GM13977 (cell line): ENCODE measurements at regions not wholly inside any gene's neighbourhood (a gene's known extent, or its start where the extent isn't known, plus 50 kb on each side); places are given as distances from the start of the nearest gene placed in this dataset.
"Not testable (repeated sequence)": the region's sequence is repeated elsewhere in the genome, so short reads cannot be mapped to it uniquely, and the experiment has no call there.

ENCODE experiments used
- DNase-seq: peaks from one replicate; pipeline ENCODE4 v3.0.0; 2012; ENCODE audit warnings: low spot score
- in situ Hi-C: fragments of 300-500 bp; cut with MboI; formaldehyde crosslinking; loops from one replicate; pipeline ENCODE4 v1.12.0; 2022; ENCODE audit warnings: low sequenced_read_pairs, low pct_unique_long_range_greater_than_20kb, mixed read lengths, inconsistent platforms; ENCODE audit not compliant: unreplicated experiment
- TF ChIP-seq, protein P1 (sequence below): IDR thresholded peaks from 2 replicates; pipeline ENCODE4 v1.5.1; 2012; ENCODE audit warnings: mild to moderate bottlenecking, control low read depth; ENCODE audit not compliant: insufficient read depth; ENCODE audit errors: extremely low read depth, missing control alignments

- no peak for DNase-seq
- TF ChIP-seq, protein P1, sequence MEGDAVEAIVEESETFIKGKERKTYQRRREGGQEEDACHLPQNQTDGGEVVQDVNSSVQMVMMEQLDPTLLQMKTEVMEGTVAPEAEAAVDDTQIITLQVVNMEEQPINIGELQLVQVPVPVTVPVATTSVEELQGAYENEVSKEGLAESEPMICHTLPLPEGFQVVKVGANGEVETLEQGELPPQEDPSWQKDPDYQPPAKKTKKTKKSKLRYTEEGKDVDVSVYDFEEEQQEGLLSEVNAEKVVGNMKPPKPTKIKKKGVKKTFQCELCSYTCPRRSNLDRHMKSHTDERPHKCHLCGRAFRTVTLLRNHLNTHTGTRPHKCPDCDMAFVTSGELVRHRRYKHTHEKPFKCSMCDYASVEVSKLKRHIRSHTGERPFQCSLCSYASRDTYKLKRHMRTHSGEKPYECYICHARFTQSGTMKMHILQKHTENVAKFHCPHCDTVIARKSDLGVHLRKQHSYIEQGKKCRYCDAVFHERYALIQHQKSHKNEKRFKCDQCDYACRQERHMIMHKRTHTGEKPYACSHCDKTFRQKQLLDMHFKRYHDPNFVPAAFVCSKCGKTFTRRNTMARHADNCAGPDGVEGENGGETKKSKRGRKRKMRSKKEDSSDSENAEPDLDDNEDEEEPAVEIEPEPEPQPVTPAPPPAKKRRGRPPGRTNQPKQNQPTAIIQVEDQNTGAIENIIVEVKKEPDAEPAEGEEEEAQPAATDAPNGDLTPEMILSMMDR: no peak
- in situ Hi-C loops: no loop called here
Measured at GRCh38 chr2:239802185-239802649, 222.9 kb downstream of the NDUFA10 start.

DNA sequence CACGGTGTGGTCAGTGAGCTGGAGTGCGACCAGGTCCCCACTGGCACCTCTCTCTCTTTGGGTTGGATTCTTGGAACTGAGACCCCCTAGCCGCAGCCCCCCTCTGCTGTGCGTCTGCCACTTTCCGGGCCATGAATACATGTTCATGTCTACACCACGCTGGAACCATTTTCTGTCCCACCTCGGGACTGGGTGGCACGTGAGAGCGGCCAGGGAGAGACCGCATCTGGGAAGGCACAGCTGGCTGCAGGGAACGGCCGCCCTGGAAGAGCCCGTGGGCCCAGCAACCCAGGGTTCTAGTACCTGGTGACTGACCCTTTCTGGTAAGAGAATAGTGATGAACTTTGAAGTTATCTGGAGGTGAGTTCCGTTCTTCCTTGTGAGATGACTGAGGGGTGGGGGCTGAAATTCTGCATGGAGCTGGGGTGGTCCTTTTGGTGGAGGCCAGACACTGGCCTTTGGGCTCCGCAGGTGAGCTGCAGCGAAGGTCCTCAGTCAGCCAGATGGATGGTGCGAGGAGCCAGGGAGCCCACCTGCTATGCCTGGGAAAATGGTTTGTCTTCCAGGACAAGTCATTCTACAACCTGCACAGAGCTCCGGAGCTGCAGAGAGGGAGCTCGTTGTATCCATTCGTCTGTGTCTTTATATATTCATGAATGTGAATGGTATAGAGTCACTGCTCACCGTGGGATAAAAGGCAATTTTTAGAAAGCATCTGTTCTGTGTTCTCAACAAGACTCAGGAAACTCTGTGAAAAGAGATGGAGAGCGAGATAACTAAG lies 223.5 kb downstream of the NDUFA10 start:
- no peak for DNase-seq
- in situ Hi-C loops: no loop called here
- TF ChIP-seq, protein P1: no peak

GRCh38 chr2:239800785-239801386 lies 224.3 kb downstream of the NDUFA10 start:
- no peak for DNase-seq
- in situ Hi-C loops: no loop called here
- TF ChIP-seq, protein P1: no peak

GRCh38 chr2:239797316-239797715 lies 227.8 kb downstream of the NDUFA10 start:
- in situ Hi-C loops: no loop called here
- no peak for DNase-seq
- TF ChIP-seq, protein P1: no peak

DNA sequence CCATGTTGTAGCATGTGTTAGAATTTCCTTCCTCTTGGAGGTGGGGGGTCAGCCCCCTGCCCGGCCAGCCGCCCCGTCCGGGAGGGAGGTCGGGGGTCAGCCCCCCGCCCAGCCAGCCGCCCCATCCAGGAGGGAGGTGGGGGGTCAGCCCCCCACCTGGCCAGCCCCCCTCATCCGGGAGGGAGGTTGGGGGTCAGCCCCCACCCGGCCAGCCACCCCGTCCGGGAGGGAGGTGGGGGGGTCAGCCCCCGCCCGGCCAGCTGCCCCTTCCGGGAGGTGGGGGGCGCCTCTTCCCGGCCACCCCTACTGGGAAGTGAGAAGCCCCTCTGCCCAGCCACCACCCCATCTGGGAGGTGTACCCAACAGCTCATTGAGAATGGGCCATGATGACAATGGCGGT lies 229.4 kb downstream of the NDUFA10 start:
- in situ Hi-C loops, DNase-seq: not testable (repeated sequence)

DNA sequence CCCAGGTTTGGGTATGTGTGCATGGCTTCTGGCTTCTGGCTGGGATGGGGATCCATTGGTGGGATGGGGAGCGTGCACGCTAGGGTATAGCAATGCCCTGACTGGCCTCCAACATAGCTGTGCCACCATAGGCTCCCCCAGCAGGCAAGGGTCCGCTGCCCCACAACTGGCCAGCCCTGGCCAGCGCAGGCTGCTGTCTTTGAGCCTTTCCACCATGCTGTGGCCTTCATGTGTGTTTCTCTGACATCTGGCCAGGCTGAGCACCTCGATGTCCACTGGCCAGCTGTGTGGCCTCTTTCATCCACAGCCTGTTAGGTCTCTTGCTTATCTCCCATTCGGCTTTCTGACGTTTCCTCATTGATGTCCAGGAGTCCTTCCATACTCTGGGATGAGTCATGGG lies 231.3 kb downstream of the NDUFA10 start:
- TF ChIP-seq, protein P1: no peak
- in situ Hi-C loops: no loop called here
- DNase-seq: no peak

DNA sequence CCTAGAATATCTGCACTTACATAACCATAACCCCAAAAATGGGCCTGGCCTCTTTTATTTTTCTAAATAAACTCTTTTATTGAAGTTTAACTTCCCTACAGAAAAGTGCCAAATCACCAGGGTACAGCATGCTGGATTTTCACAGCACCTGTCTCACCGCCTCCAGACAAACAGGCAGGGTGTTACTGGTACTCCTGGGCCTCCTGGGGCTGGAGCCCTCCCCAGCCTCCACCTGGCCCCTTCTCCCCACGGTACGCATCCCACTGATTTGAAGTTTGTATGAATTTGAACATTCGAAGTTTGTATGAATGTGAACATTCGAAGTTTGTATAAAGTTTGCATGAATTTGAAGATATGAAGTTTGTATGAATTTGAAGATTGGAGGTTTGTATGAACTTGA lies 232.1 kb downstream of the NDUFA10 start:
- TF ChIP-seq, protein P1: no peak
- in situ Hi-C loops: no loop called here
- no peak for DNase-seq
